22Rv1 (cell line): ENCODE measurements at regions not wholly inside any gene's neighbourhood (a gene's known extent, or its start where the extent isn't known, plus 50 kb on each side); places are given as distances from the start of the nearest gene placed in this dataset.

Source experiments
- H3K27ac ChIP-seq: fragments of 450-650 bp; 2 replicates; pipeline ENCODE4 v1.5.1; 2017
- ZFX ChIP-seq: fragments of 450-650 bp; IDR thresholded peaks from 2 replicates; pipeline ENCODE4 v1.6.1; 2017; ENCODE audit warnings: antibody characterized with exemption, borderline replicate concordance
- TF ChIP-seq, protein P1 (sequence below): fragments of 450-650 bp; IDR thresholded peaks from 2 replicates; pipeline ENCODE4 v1.5.1; 2017; ENCODE audit warnings: mild to moderate bottlenecking

- H3K27ac ChIP-seq, result no peak overlapping the region
- TF ChIP-seq, protein P1, sequence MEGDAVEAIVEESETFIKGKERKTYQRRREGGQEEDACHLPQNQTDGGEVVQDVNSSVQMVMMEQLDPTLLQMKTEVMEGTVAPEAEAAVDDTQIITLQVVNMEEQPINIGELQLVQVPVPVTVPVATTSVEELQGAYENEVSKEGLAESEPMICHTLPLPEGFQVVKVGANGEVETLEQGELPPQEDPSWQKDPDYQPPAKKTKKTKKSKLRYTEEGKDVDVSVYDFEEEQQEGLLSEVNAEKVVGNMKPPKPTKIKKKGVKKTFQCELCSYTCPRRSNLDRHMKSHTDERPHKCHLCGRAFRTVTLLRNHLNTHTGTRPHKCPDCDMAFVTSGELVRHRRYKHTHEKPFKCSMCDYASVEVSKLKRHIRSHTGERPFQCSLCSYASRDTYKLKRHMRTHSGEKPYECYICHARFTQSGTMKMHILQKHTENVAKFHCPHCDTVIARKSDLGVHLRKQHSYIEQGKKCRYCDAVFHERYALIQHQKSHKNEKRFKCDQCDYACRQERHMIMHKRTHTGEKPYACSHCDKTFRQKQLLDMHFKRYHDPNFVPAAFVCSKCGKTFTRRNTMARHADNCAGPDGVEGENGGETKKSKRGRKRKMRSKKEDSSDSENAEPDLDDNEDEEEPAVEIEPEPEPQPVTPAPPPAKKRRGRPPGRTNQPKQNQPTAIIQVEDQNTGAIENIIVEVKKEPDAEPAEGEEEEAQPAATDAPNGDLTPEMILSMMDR, result no peak
- TF ChIP-seq ZFX, result no peak
These were observed 358.4 kb upstream of the LMCD1 start for GRCh38 chr3:8143186-8143585.

GRCh38 chr3:8145661-8146060 is 356.0 kb upstream of the LMCD1 start:
- TF ChIP-seq, protein P1, result no peak
- no peak for TF ChIP-seq ZFX
- no peak overlapping the region for H3K27ac ChIP-seq

DNA sequence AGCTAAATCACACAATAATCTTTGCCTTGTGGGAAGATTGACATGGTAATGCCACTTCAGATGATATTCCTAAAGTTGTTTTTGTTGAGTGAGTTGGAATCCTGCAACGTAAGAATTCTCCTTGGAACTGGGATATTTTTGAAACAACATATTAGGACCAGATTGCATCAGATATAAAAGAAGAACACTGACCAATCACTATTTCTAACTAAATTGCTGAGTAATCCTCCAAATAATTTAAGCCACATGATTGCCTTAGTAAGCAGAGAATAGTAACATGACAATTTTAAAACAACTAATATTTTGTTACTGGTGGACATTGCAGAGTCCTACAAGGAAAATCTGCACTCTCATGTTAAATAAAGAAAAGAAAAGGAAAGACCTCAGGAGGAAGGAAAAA is 353.9 kb upstream of the LMCD1 start:
- TF ChIP-seq, protein P1, result no peak
- no peak for TF ChIP-seq ZFX
- no peak overlapping the region for H3K27ac ChIP-seq

- no peak overlapping the region for H3K27ac ChIP-seq
- TF ChIP-seq, protein P1, result no peak
- TF ChIP-seq ZFX, result no peak
These were observed 348.7 kb upstream of the LMCD1 start for GRCh38 chr3:8152821-8153418.

DNA sequence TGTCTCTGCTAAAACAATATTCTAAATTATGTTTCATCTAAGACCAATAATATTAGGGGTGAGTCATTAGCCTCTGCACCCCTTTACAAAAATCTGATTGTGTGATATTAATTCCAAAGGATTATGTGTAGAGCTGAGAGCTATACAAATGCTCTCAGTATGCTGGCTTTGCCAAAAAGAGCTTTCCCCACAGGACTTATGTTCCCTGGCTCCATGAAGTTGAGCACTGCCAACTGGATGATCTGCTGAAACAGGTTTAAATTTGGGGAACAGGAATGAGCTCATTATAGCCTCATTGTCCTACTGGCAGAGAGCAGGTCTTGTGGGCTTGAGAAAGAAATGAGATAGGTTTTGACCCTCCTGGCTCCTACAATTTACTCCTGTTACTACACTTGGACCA is 347.8 kb upstream of the LMCD1 start:
- TF ChIP-seq, protein P1, result no peak
- TF ChIP-seq ZFX, result no peak
- H3K27ac ChIP-seq, result no peak overlapping the region

DNA sequence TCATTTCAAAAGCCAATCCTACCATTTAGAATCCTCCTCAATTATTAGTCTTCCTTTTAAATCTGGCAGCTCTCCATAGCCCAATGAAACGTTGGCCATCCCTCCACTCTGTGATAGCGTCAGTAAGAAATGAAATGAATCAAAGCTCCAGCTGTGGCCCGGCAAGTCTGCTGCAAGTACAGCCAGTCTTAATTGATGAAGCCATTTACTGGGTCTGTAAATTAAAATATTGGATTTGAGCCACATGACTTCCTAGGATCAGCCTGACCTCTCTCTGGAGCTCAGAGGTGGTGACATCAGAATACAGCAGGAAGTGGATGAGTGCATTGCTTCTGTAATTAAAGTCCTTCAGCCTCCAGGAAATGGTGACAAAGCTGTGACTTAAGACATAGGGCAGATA is 347.0 kb upstream of the LMCD1 start:
- TF ChIP-seq, protein P1, result no peak
- no peak for TF ChIP-seq ZFX
- no peak overlapping the region for H3K27ac ChIP-seq

GRCh38 chr3:8156138-8156537 is 345.5 kb upstream of the LMCD1 start:
- no peak overlapping the region for H3K27ac ChIP-seq
- TF ChIP-seq, protein P1, result no peak
- no peak for TF ChIP-seq ZFX
